ENCODE measurements at regions not wholly inside any gene's neighbourhood (a gene's known extent, or its start where the extent isn't known, plus 50 kb on each side); places are given as distances from the start of the nearest gene placed in this dataset.
"Not testable (repeated sequence)": the region's sequence is repeated elsewhere in the genome, so short reads cannot be mapped to it uniquely, and the experiment has no call there.

DNA sequence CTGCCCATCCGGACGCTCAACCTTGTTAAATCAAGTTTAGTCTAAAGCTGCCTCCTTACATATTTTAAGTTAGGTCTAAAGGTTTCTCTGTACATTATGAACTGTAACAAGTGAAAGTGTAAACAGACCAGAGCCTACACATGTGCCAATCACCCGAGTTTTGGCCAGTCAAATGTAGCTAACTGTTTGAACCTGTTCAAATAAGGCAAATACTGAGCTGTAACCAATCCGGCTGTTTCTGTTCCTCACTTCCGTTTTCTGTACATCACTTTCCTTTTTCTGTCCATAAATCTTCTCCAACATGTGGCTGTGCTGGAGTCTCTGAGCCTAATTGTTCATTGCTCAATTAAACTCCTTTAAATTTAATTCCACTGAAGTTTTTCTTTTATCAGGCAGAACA lies 113.3 kb upstream of the SHISA3 start:
- no peak for DNase-seq (ENCODE audit: low spot score)

DNA sequence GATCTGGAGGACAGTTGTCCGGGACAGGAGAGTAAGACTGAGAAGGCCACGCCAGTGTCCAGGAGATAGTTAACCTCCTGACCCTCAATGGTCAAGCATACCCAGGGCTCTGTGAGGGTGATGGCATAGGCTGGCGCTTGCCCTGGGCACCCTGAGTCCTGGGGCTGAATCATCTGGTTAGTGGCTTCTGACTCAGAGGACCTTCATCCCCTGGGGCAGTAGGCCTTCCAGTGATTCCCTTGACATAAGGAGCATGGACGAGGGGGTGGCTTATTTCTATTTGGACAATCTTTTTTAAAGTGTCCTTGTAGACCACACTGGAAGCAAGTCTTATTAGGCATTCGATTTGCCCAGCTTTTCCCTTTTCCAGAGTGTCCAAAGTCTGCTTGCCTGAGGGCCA lies 108.4 kb upstream of the SHISA3 start:
- not testable (repeated sequence) for DNase-seq (ENCODE audit: low spot score)

DNA sequence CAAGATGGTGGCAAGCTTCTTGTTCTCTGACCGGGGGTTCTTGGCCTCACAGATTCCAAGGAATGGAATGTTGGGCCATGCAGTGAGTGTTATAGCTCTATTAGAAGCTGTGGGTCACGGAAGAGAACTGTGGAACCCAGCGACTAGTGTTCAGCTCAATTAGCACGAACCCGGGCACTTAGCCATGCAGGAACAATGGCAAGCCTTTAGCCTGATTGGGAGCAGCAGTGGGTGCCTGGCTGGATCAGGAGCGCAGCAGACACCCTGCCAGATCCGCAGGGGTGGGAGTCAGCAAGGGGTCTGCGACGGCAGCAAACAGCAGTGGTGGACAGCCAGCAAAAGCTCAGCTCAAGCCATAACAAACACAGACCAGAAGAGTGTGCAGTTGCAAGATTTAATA lies 105.1 kb upstream of the SHISA3 start:
- DNase-seq (ENCODE audit: low spot score), result not testable (repeated sequence)

DNA sequence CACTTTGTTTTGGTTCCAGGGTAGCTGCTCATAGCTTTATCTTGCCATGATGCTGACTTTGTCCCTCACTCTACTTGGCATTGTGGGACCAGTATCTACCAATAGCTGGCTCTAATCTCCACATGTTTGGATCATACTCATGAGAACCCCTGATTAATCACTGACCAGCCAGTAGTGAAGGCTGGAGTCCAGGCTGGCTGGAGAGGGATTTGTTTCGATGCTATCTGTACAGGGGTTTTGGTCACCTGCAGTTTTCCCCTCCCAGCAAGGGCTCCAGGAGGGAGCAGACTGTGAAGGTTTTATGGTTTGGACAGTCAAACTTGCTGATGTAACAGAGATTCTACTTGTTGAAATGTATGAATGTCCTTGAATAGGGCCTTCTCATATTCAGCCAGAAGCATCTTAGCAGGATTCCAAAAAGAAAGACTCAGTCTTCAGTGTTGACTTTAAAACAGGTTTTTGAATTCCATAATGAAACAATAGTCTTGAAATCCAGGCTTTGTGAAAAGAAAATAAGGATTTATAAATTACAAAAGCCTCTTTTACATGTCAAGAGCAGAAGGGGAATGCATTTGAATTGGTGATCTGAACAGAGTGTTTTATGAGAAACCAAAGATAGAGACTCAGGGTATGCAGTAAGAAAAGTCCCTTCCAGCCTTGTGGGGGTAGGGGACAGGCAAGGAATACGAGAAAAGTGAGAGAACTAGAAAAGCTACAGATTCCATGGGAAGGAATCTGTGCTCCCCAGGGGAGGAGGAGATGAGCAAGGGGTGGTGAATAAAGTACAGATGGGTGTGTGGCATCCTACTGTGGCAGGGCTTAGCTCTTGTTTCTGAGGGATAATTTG lies 103.1 kb upstream of the SHISA3 start:
- DNase-seq (ENCODE audit: low spot score), result no peak

DNA sequence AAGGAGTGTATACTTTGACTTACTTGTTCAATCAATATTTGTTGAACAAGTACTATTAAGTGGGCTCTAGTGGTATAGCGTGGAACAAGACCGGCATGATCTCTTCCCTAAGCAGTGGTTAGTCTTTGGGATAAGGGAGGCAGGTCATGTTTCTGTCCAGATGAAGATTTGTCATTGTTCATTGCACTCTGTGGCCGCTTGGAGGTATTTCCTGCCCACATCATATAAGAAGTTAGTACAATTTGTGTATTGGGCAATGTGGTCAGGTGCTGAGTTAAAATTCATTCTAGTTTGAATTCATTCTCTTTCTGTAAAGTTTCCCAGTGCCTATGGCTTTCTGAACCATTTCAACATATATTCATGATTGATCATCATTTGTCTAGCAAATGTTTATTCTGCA lies 101.1 kb upstream of the SHISA3 start:
- DNase-seq (ENCODE audit: low spot score), result no peak

DNA sequence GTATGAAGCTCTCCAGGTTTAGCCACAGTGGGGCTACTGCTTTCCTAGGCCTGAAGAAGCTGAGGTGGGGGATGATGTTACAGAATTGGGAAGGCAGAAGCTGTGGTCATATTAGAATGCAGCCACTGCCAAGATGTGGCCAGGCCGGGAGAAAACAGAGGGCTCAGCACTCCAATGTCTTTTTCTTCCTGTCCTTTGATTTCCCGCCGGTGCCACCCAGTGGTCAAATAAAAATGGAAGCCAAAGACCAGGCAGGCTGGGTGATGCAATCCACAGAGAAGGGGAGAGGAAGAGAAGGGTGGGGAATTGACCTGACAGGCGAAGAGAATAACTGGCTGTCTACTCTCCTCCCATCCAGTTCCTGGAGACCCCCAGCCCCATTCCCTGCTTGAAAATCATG lies 94.9 kb upstream of the SHISA3 start:
- DNase-seq (ENCODE audit: low spot score), result peak; percentile 32

DNA sequence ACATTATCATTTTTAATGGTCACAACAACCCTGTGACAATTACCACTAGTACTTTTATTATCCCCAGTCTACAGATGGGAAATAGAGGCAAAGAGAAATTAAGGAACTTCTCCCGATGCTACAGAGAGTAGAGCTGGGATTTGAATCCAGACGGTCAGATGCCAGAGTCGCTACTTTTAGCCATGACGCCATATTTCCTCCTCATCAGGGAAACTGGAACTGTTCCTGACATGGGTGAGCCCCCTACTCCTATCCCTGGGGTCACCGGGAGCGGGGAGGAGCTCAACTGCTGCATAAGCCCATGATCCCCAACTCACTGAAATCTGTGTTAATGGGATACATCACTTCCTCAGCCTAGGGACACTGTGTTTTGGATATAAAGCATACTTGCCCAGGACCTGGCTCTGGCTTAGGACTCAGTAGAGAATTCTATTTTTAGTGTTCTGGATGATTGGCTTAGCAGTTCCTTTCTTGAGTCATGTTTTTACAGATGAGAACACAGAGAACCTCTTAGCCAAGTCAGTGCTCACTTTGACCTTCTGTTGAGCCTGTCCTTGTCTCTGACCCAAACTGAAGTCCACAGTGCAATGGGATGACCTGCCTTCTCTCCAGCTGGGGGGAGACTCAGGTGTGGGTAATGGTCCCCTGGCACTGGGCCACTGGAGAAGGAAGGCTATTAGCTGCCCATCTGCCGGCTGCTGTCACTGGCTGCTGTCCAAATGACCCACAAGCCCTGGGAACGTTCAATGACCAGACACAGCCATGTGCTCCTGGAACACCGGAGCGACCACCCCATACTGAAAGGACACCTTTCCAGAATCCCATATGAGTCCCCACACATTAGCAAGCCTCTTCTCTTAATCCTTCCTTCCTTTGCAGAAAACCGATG lies 90.8 kb upstream of the SHISA3 start:
- DNase-seq (ENCODE audit: low spot score), result no peak

DNA sequence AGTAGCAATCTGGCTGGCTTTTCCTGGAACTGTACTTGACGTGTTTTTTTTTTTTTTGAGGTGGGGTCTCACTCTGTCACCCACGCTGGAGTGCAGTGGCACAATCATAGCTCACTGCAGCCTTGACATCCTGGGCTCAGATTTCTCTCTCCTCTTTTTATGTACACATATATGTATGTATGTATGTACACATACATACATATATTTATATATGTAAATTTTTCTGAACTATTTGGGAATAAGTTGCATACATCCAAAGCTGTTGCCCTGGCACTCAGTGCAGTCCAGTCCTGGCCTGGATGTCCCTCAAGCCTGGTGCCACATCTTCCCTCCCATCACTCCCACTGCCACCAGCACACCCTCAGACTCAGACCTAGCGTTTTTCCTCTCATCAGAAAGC lies 89.0 kb upstream of the SHISA3 start:
- no peak for DNase-seq (ENCODE audit: low spot score)

DNA sequence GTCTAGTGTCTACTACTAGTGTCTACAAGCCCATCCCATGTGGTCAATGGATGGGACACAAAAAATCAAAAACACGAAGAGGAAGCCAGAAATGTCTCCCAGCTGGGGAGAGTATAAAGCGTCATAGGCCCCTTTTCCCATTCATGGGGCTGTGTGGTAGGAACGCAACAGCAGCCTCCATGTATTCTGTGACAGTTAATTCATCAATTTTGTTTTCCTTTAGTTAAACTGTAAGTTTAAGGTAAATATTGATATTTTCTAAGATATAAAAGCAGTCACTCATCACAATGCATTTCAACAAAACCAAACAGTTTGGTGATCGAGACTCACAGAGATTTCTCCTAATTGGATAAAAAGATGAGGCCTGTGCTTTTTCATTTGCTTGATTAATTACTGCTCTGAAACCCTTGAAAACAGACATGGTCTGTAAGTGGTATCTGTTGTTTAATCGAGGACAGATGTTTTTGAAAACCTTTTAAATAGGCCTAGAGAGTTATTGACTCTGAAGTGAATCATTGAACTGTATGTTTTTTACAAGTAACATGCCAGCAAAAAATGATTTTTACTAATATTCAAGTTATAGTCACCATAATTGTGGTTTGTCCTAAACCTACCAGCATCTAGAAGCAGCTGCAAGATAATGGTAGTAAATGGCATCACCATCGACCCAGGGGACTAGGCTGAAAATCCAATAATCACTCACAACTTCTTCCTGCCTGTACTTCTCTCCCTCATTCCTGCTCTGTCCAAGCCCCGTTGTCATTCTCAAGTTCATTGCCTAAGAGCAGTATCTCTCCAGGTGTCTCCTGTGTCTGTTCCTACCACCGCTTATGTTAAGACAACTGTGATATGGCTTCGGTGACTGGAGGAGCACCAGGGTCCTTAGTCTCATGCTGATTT lies 87.7 kb upstream of the SHISA3 start:
- no peak for DNase-seq (ENCODE audit: low spot score)

DNA sequence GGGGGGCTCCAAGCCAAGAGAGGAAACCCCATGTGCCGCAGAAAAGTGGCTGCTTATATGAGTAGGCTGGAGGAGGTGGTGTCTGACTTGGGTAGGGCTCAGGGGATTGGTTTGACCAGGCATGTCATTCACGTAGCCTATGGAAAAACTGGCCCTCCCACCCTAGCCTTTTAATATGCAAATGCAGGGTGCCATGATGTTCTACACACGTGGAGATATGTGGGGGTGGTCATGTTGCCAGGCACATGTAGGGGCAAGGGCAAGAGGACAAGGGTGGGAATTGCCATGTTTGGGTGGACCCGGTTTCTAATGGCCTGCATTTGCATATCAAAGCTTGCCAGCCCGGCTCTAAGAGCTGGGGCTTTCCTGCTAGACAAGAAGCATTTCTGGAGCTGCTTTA lies 86.9 kb upstream of the SHISA3 start:
- no peak for DNase-seq (ENCODE audit: low spot score)

DNA sequence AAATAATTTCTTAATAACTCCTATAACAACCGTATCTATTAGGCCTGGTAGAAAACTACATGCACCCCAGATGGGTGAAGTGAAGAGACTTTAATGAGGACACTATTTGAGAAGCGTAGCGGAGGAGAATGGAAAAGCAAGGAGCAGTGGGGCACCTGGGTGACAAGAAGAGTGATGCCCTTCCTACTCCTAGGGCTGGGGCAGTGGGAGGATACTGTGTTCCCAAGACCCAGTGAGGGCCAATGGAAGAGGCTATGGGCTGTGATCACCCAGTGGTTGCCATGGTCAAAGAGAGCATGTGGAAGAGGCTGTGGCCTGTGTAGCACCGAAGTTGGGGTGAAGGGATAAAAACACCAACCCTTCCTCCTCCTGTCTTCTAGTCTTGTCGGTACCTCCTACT lies 86.5 kb upstream of the SHISA3 start:
- DNase-seq (ENCODE audit: low spot score), result no peak

DNA sequence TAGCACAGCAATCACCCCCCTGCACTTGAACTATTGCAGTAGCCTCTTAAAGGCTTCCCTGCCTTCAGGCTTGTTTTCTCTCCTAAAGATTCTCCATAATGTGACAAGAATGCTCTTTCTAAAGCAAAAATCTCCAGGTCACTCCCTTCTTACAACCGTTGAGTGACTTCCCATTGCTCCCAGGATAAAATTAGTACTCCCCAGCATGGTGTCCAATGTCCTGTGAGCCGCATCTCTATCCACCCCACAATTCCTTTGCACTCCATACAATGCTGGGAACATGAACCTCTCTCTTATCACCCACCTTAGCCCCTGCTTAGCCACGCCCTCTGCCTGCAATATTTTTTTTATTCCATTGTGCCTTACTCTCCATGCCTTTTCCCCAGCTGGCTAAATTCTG lies 85.7 kb upstream of the SHISA3 start:
- no peak for DNase-seq (ENCODE audit: low spot score)

DNA sequence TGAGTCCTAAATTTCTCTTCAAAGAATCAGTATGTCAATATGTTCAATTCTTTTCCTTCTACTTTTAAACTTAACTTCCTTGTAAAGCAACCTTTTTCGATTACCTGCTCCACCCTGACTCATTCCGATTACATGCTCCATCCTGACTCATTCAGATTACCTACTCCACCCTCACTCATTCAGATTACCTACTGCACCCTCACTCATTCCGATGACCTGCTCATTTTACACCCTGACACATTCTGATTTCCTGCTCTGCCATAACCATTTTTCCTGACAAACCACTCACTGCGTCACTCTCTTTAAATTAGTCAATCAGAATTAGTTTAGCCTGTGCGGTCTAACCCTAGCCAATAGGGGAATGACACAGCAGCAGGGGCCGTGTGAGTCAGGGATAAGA lies 83.9 kb upstream of the SHISA3 start:
- DNase-seq (ENCODE audit: low spot score), result not testable (repeated sequence)

DNA sequence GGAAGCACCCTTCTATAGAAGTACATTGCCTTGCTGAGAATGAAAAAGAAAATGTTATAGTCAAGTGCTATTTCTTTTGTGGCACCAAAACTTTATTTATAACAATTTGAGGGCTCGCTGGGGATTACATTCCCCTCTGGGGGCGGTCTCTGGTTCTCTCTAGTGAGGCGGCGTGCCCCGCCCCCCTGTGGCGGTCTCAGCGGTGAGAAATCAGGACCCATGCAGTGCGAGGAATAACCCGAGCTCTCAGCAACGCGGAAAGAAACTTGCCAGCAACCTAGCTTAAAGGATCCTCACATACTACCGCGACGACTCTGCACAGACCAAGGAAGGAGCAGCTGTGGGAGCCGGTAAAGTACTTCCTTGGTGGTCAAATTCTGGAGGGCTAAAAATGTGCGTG lies 83.4 kb upstream of the SHISA3 start:
- DNase-seq (ENCODE audit: low spot score), result no peak

DNA sequence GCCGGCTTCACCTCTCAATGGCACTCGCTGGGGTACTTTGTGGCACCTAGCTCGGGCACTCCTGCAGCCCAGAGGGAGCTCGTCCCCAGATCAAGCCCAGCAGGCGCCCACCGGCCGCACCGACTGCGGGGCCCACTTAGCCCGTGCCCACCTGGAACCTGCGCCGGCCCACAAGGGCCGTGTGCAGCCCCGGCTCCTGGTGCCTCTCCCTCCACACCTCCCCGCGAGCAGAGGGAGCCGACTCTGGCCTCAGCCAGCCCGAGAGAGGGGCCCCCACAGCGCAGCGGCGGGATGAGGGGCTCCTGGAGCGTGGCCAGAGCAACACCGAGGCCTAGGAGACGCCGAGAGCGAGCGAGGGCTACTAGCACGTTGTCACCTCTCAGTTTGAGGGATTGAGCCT lies 82.1 kb upstream of the SHISA3 start:
- no peak for DNase-seq (ENCODE audit: low spot score)

DNA sequence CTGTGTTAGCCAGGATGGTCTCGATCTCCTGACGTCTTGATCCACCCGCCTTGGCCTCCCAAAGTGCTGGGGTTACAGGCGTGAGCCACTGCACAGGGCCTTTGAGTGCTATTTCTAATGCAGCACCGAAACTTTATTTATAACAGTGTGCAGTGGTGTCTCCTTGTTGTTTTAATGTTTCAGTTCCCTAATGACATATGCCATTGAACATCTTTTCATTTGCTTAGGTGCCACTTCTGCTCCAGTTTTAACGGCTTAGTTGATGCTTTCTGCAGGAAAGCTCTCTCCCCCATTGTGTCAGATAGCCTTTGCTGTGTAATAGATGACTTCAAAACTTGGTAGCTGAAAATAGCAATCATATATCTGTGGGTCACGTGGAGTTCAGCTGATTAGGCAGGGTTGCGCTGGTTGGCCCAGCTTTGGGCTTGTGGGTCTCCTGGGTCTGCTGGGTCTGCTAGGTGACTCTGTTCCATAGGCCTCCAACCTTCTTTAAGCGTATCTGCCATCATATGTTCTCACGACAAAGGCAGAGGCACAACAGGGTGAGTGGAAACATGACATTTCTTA lies 76.4 kb upstream of the SHISA3 start:
- DNase-seq (ENCODE audit: low spot score), result no peak

DNA sequence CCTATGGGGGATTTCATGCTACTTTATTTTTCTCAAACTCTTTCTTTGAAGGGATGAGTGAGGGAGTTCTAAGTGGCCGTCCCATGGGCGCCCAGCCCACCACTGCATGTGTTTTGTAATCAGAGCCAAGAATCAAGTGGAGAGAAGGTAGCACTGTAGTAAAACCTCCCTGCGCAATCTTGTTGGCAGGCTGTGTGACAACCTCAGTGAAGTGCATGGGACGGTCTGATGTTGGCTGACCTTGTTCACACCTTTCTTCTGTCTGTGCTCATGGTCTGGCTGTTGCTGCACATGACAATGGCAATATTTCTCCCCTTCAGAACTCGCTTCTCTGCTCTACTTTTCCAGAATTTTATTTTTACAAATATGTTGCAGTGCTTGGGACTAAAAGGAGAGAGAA lies 71.2 kb upstream of the SHISA3 start:
- DNase-seq (ENCODE audit: low spot score), result no peak

DNA sequence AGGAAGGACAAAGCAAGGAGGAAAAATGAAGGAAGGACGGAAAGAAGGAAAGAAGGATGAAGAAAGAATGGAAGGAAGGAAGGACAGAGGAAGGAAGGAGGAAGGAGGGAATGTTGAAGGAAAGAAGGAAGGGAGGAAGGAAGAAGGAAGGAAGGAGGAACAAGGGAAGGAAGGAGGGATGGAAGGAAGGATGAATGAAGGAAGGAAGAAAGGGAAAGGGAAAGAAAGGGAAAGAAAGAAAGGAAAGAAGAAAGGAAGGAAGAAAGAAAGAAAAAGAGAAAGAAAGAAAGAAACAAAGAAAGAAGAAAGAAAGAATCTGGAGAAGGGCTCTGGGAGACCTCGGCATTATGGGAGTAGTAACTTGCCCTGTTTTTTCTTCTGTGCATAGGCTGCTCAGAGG lies 70.8 kb upstream of the SHISA3 start:
- DNase-seq (ENCODE audit: low spot score), result no peak

DNA sequence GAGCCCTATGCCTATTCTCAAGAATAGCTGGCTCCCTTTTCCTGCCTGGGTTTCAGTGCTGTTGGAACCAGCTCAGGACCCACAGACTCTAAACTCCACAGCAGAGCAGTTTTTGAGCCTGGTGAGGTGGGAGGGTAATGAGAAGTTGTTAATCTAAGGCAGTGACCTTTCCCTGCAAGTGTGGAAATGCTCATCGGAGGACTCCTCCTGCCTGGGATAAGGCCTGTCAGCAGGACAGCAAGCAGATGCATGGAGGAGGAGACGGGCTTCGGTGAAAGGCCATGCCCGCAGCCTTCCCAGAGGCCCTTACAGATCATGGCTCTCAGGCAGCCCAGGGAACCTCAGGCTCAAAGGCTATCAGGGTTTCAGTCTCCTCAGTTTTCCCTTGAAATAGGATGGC lies 70.0 kb upstream of the SHISA3 start:
- DNase-seq (ENCODE audit: low spot score), result no peak

DNA sequence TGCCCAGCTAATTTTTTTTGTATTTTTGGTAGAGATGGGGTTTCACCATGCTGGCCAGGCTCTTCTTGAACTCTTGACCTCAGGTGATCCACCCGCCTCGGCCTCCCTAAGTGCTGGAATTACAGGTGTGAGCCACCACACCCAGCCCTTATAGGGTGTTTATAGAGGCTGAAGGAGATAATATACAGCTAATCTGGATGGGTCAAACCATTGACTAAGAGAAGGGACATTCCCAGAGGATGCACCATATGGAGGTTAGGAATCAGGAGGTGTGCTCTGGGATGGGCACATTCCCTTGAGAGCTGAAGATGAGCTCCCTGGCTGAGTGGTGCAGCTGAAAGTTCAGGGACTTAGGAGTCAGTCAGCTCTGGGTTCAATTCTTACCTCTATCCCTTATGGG lies 68.3 kb upstream of the SHISA3 start:
- DNase-seq (ENCODE audit: low spot score), result no peak

DNA sequence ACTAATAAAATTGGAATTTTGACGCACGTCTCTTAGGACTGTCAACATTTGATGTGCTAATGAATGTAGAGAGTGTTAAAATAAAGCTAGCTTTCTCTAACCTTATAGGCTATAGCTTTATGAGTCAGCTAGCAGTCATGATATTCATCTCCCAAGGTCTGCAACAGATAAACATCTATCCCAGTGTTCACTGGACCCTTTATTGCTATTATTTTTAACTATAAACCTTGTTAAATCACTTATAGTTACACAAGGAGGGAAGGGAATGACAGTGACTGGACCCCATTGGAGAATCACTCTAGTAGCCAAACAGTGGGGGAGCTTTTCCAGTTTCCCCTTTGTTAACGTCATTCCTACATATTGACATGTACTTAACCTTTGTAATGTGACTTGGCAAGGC lies 67.9 kb upstream of the SHISA3 start:
- no peak for DNase-seq (ENCODE audit: low spot score)

DNA sequence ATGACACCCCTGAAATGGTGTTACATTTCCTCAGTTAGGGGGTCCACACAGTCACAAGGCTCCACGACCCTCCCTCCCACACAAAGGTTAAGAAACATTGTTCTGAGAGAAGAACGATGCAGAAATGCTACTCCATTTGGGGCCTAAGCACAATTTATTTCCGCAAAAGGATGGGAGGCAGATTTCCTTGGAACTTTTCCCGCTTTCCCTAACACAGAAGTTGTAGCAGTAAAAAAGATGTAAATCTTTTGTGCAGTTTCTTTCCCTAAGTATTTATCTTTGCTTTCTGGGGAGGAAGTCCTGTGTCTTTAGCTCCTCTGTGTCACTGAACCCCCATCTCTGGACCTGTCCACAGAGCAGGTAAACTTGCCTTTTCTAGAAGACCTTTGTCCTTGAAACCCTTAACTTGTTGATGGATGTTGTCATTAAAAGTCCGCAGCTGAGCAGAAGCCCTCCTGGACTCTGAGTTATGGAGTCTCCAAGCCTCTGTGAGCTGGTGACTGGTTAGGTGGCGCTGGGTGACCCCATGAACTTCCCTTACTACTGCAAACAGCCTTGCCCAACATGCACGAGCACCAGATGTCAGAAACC lies 67.2 kb upstream of the SHISA3 start:
- no peak for DNase-seq (ENCODE audit: low spot score)
